DND-41 (cell line): ENCODE measurements at regions not wholly inside any gene's neighbourhood (a gene's known extent, or its start where the extent isn't known, plus 50 kb on each side); places are given as distances from the start of the nearest gene placed in this dataset.

Source experiments
- EZH2 ChIP-seq: IDR thresholded peaks from 3 replicates; pipeline ENCODE4 v1.6.1; 2012; ENCODE audit warnings: borderline replicate concordance, low read depth, mild to moderate bottlenecking, moderate library complexity, low read length, inconsistent platforms; ENCODE audit not compliant: severe bottlenecking
- TF ChIP-seq, protein P1 (sequence below): IDR thresholded peaks from 2 replicates; pipeline ENCODE4 v1.5.1; 2012; ENCODE audit warnings: borderline replicate concordance, low read length, moderate library complexity, mild to moderate bottlenecking; ENCODE audit not compliant: poor library complexity, severe bottlenecking; ENCODE audit errors: extremely low read depth

DNA sequence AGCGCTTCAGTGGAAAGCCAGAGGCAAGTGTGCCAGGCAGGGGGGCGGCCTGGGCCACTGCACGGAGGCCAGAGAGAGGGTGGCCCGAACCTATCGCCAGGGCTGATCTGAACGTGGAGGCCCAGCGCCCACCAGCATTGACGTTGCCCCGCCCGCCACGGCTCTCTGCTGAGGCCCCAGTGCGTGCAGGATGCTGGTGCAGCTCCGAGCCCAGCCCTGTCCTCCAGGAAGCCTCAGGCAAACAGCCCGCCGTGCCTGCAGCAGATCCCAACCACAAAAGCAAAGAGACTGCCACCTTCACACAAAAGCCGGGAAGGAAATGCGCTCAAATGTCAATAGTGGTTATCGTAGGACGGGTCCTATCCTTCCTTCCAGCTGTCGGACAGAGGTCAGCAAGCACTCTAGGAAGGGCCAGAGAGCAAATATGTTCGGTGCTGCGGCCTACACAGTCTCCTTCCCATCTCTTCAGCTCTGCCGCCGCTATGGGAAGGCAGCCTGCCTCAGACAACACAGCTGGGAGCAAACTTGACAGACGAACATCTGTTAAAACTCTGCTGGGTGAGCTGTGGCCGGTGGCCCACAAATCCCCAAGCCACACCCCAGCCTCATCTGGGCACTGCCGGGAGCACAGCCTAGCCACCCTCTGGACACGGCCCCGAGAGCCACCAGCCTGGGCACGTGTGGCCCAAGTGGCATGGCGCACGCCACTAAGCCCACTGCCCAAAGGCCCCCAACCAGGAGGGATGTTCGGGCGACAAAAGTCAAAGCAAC, 146.2 kb downstream of the CRYBB2 start:
- TF ChIP-seq, protein P1, sequence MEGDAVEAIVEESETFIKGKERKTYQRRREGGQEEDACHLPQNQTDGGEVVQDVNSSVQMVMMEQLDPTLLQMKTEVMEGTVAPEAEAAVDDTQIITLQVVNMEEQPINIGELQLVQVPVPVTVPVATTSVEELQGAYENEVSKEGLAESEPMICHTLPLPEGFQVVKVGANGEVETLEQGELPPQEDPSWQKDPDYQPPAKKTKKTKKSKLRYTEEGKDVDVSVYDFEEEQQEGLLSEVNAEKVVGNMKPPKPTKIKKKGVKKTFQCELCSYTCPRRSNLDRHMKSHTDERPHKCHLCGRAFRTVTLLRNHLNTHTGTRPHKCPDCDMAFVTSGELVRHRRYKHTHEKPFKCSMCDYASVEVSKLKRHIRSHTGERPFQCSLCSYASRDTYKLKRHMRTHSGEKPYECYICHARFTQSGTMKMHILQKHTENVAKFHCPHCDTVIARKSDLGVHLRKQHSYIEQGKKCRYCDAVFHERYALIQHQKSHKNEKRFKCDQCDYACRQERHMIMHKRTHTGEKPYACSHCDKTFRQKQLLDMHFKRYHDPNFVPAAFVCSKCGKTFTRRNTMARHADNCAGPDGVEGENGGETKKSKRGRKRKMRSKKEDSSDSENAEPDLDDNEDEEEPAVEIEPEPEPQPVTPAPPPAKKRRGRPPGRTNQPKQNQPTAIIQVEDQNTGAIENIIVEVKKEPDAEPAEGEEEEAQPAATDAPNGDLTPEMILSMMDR, result no peak
- TF ChIP-seq EZH2, result no peak
